SK-N-SH treated with all-trans-retinoic acid at 6 μM for 48 hours (cell line): ENCODE measurements at regions not wholly inside any gene's neighbourhood (a gene's known extent, or its start where the extent isn't known, plus 50 kb on each side); places are given as distances from the start of the nearest gene placed in this dataset.

Experiments used
- ARNTL ChIP-seq: fragments of 450-650 bp; formaldehyde crosslinking; IDR thresholded peaks from 2 replicates; pipeline ENCODE4 v1.5.0; 2020; ENCODE audit warnings: low read depth, mild to moderate bottlenecking, moderate library complexity, borderline replicate concordance
- PATZ1 ChIP-seq: fragments of 250-450 bp; sonication (Bioruptor Pico); IDR thresholded peaks from 2 replicates; pipeline ENCODE4 v1.8.0; 2020; ENCODE audit warnings: mild to moderate bottlenecking, moderate library complexity, borderline replicate concordance
- POU6F1 ChIP-seq: fragments of 250-450 bp; sonication (Bioruptor Pico); IDR thresholded peaks from 2 replicates; pipeline ENCODE4 v1.8.0; 2021; ENCODE audit warnings: low read depth, mild to moderate bottlenecking, moderate library complexity, borderline replicate concordance
- ZFP3 ChIP-seq: fragments of 250-450 bp; sonication (Bioruptor Pico); IDR thresholded peaks from 2 replicates; pipeline ENCODE4 v1.5.0; 2020; ENCODE audit warnings: mild to moderate bottlenecking, moderate library complexity

- no peak for TF ChIP-seq ARNTL
- TF ChIP-seq ZFP3 (CRISPR knock-in tag): no peak
- TF ChIP-seq POU6F1: no peak
- no peak for TF ChIP-seq PATZ1 (CRISPR knock-in tag)
These were observed 712.9 kb upstream of the NRP1 start for GRCh38 chr10:34047389-34047788.
